ENCODE measurements at regions not wholly inside any gene's neighbourhood (a gene's known extent, or its start where the extent isn't known, plus 50 kb on each side); places are given as distances from the start of the nearest gene placed in this dataset.
"Not testable (repeated sequence)": the region's sequence is repeated elsewhere in the genome, so short reads cannot be mapped to it uniquely, and the experiment has no call there.

- ATAC-seq: no peak
Observed at GRCh38 chr1:228945885-228946284, 210.6 kb downstream of the RHOU start.

GRCh38 chr1:228949617-228950016 is 214.3 kb downstream of the RHOU start:
- not testable (repeated sequence) for ATAC-seq

GRCh38 chr1:228953207-228953606 is 217.9 kb downstream of the RHOU start:
- no peak for ATAC-seq

DNA sequence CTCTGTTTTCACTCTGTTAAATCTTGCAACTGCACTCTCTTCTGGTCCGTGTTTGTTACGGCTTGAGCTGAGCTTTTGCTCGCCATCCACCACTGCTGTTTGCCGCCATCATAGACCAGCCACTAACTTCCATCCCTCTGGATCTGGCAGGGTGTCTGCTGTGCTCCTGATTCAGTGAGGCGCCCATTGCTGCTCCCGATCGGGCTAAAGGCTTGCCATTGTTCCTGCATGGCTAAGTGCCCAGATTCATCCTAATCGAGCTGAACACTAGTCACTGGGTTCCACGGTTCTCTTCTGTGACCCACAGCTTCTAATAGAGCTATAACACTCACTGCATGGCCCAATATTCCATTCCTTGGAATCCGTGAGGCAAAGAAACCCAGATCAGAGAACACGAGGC is 218.5 kb downstream of the RHOU start:
- not testable (repeated sequence) for ATAC-seq

- no peak for ATAC-seq
Observed at GRCh38 chr1:228955691-228956090, 220.4 kb downstream of the RHOU start.

DNA sequence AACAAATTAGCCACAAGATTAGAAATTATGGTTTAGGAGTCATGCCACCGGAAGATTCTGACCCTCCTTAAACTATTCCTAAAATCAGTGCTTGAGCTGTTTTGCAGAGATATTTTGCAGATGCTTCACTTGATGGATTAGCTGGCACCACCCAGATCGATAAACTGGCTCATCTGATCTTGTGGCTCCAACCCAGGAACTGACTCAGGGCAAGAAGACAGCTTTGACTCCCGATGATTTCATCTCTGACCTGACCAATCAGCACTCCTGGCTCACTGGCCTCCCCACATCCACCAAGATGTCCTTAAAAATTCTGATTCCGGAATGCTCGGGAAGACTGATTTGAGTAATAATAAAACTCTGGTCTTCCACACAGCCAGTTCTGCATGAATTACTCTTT is 221.6 kb downstream of the RHOU start:
- no peak for ATAC-seq

GRCh38 chr1:228957535-228957934 is 222.3 kb downstream of the RHOU start:
- no peak for ATAC-seq

DNA sequence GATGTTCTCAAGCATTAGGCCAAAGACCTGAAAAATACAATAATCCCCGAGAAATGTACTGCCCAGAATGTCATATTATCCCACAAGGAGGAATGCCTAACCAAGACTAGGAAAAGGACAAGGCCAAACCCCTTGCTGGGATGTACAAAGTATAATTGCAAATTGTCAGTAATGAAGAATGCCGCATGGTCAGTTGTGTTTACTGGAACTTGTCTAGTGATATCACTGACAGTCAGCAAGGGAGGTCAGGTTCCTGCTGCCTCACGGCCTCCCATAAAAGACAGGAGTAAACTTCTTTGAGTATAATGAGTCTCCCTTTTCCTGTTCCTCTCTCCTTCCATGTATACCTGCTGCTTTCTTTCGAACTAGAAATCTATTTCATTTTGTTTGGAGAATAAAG is 222.8 kb downstream of the RHOU start:
- no peak for ATAC-seq

DNA sequence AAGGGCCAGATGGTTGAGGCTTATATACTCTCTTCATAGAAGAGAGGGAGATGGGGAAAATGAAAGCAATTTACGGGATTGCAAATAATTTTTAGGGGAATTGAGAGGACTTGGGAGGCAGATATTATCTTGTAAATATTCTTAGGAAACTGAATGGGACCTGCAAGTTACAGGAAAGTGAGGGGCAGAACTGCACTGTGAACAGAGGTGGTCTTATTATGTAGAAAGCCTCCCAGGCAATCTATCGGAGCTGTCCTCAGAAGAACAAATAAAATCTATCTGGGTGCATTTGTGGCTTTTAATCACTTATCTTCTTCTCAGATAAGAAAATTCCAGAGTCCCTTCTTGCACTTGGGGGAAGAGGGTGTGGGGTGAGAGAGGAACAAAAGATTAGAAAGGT is 223.5 kb downstream of the RHOU start:
- no peak for ATAC-seq

DNA sequence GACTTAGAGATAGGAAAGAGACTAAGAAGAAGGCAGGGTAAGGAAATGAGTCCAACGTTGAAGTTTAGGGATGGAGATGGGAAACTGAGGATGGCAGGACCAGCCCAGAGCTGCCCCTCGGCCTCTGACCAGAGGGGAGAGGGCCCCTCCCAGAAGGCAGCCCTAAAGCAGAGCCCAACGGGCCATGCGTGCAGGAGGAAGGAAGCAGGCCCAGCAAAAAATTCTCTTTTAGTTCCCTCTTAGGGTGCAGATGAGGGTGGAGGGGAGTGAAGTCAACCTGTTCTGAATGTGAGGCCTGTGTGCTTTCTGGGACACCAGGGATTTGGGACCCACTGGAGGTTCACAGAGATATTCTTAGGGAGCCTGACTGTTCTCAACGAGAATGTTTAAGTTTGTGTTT is 225.4 kb downstream of the RHOU start:
- no peak for ATAC-seq

GRCh38 chr1:228961511-228961910 is 226.2 kb downstream of the RHOU start:
- ATAC-seq: no peak

- no peak for ATAC-seq
Observed at GRCh38 chr1:228963795-228964177, 228.5 kb downstream of the RHOU start.

GRCh38 chr1:228964178-228965089 is 229.2 kb downstream of the RHOU start:
- ATAC-seq: no peak

- no peak for ATAC-seq
Observed at GRCh38 chr1:228968891-228969606, 233.8 kb downstream of the RHOU start.

GRCh38 chr1:228969953-228970800 is 234.9 kb downstream of the RHOU start:
- ATAC-seq: no peak

GRCh38 chr1:228972576-228972975 is 237.3 kb downstream of the RHOU start:
- ATAC-seq: no peak

DNA sequence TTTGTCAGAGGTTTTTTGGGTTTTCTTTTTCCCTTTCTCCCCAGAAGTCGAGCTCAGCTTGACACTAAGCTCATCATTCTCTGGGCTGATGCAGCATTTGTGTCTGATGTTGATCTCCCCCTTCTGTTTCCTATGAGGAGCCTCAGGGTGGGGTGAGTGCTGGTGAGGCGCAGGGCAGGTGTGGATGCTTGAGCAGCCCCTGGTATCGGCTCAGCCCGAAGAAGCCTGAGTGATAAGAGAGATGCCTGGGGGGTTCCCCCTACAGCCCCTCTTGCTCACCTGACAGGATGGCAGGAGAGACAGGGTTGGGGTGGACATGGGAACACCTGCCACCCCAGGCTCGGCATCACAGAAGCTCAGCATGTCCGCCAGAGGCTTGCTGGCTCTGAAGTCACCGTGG is 239.0 kb downstream of the RHOU start:
- ATAC-seq: no peak

DNA sequence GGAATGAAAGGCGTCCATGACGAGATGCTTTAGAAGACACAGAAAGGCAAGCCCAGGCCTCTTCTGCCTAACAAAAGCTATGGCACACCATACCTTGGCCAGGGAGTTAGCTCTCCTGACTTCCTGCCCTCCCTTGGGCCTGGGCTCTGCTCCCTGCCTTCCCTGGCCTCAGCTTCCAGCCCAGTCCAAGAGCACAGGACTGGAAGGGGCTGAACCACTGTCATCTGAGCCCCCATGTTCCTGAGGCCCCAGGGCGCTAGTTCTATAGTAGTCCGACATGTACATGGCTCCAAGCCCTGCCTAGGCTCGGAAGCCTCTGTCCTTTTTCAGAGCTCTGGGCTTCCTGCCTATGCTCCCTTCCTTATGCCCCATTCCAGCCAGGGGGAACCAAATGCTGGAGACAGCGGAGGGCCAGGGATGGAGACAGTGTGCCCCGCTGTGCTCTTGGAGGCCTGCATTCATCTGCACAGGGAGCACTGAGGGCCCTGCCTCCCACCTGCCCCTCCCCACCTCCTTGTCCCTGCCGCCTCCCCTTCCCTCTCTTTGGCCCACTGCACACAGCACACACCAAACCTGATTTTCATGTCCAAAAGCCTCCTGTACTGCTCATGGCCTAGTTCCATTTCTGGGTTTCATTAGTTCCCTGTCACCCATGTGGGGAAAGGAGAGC is 240.1 kb downstream of the RHOU start:
- peak in 1 of 2 donors; percentile 4 for ATAC-seq

GRCh38 chr1:228976316-228976715 is 241.0 kb downstream of the RHOU start:
- ATAC-seq: no peak

DNA sequence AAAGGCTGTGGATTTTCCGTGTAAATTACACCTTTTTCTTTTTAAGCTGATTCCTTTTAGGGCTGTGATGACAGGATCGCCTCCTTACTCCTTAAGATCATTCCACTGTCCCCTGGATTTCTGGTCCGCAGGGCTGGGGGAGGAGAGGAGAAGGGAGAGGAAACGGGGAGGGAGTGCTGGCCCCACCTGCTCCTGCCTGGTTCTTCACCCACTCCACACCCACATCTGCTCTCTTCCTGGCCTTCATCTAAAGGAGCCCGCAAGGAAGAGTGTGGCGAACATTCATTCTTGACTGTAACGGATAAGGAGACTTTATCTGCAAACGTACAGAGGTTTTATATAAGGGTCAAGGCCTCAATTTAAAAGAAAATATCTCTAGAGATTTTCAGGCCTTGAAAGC is 242.0 kb downstream of the RHOU start:
- no peak for ATAC-seq

DNA sequence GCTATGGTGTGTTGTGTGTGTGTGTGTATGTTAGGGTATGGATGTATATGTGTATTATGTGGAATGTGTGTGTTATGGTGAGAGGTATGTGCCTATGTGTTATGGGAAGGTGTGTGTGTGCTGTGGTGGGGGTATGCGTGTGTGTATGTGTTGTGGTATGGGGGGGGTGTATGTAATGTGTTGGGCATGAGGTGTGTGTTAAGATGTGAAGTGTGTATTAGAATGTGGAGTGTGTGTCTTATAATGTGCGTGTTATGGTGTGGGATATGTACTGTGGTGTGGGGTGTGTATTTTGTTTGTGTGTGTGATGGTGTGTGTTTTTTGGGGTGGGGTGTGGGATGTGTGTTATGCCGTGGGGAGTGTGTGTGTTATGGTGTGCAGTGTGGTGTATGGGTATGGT is 242.5 kb downstream of the RHOU start:
- no peak for ATAC-seq

DNA sequence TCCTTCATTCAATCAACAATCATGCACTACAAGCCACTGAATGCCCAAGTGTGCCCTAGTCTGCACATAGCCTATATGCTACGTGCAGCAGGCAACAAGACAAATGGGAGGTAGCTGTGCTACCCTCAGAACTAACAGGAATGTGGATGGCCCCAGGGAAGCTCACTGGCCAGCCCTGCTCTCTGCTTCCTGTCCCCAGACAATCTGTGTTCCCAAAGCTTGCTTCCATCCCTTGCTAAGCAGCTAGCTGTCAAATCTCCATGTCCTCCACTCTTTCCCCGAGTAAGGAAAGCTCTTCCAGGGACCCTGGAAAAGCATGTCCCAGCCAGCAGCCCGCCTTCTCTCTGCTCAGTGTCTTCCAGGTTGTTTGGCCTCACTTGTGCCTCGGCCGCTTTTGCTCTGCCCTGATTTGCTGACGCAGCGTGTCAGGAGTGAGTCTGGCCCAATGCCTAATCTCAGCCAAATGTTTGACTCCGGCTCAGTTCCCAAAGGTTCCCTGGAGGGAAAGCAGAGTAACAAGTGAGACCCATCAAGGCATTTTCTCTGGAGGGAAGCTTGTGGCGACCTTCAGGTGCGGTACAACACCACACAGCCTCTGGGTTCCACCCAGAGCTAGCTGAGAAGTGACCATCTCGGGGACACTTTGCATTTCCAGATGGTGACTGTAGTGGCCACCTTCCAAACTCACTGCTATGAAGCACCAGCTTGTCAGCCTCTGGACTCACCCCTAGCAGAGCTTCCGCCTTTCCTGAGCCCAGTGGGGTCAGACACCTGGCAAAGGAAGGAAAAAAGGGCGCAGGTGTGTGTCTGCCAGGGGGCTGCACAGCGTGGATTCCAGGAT is 243.4 kb downstream of the RHOU start:
- no peak for ATAC-seq

Data from activated CD4-positive, CD25-positive, alpha-beta regulatory T cell treated with anti-CD3 and anti-CD28 coated beads, Interleukin-2, amount 50 U/mL, for 24 hours (primary cell).